ENCODE measurements at regions not wholly inside any gene's neighbourhood (a gene's known extent, or its start where the extent isn't known, plus 50 kb on each side); places are given as distances from the start of the nearest gene placed in this dataset.

- Histone ChIP-seq H3K27me3 (no peaks in the 10 kb centered on the region), H3K36me3 (no peaks in the 10 kb centered on the region), H3K9me3 (no peaks in the 10 kb centered on the region), H3K27ac (no peak overlapping the region), H3K4me1 (no peaks in the 10 kb centered on the region), H3K4me3 (no peak overlapping the region)
- no peak for DNase-seq
- TF ChIP-seq CTCF (IDR thresholded peaks at IDR 0.05): no peak
- TF ChIP-seq POLR2A (IDR thresholded peaks at IDR 0.05): no peak
These were observed 363.6 kb downstream of the AEBP2 start for GRCh38 chr12:19802915-19803314.

DNA sequence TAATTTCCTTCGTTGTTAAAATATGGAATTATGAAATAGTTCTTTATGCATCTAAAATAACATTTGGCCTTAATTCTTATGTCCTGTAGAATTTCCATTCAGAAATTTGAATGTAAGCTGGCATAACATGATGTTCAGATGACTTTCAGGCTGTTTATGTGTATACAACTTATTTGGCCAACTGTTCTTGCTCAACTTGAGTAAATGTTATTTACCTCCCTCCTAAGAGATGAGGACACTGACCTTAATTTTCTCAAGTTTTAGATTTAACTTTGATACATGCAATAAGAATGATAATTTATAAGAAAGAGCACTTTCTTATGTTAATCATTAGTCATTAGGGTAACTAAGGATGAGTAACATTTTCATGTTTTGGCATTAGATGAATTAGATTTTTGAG is 365.4 kb downstream of the AEBP2 start:
- TF ChIP-seq CTCF (IDR thresholded peaks at IDR 0.05): no peak
- no peak for TF ChIP-seq POLR2A (IDR thresholded peaks at IDR 0.05)
- Histone ChIP-seq H3K27ac (no peak overlapping the region), H3K4me1 (no peaks in the 10 kb centered on the region), H3K36me3 (no peaks in the 10 kb centered on the region), H3K9me3 (no peaks in the 10 kb centered on the region), H3K27me3 (no peaks in the 10 kb centered on the region), H3K4me3 (no peak overlapping the region)
- no peak for DNase-seq

DNA sequence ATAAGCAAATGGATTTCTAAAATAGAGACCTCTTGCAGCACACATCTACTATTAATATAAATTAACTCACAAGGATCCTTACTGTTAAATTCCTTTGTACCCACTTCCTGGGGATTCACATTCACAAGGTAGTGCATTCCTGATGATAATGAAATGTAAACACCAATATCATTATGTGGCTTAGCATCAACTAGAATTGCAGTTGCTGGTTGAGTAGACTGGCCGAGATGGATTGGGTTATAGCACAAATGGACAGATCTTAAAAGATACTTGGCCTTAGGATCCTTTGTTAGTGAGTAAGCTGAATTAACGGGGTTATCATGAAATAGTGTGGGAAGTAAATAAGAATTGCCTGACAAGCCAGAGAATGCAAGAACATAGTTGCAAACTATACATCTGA is 369.1 kb downstream of the AEBP2 start:
- Histone ChIP-seq H3K9me3 (no peaks in the 10 kb centered on the region), H3K4me1 (no peaks in the 10 kb centered on the region), H3K4me3 (no peak overlapping the region), H3K27ac (no peak overlapping the region), H3K36me3 (no peaks in the 10 kb centered on the region), H3K27me3 (no peaks in the 10 kb centered on the region)
- TF ChIP-seq POLR2A (IDR thresholded peaks at IDR 0.05): no peak
- no peak for TF ChIP-seq CTCF (IDR thresholded peaks at IDR 0.05)
- no peak for DNase-seq

- Histone ChIP-seq H3K4me1 (no peaks in the 10 kb centered on the region), H3K4me3 (no peak overlapping the region), H3K9me3 (no peaks in the 10 kb centered on the region), H3K27ac (no peak overlapping the region), H3K36me3 (no peaks in the 10 kb centered on the region), H3K27me3 (no peaks in the 10 kb centered on the region)
- no peak for DNase-seq
- no peak for TF ChIP-seq POLR2A (IDR thresholded peaks at IDR 0.05)
- TF ChIP-seq CTCF (IDR thresholded peaks at IDR 0.05): no peak
These were observed 370.9 kb downstream of the AEBP2 start for GRCh38 chr12:19810213-19810612.

DNA sequence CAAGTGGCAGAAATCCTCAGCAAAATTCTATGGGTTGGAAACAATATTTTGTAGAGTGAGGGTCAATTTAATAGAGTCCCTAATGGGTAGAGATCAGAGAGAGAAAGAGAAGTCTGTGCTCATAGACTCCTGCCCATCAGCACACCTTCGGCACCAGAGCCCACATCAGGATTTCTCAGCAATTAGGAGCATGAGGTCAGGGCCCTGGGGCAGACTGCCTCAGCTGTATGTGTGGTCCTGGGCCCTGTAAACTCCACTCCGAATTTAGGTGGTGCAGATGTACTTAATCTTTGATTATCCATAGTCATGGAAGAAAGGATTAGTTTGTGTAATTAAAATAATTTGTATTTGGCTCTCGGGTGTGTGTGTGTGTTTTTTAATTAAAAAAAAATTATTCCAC is 372.6 kb downstream of the AEBP2 start:
- no peak for DNase-seq
- Histone ChIP-seq H3K27ac (no peak overlapping the region), H3K27me3 (no peaks in the 10 kb centered on the region), H3K36me3 (no peaks in the 10 kb centered on the region), H3K4me1 (no peaks in the 10 kb centered on the region), H3K9me3 (no peaks in the 10 kb centered on the region), H3K4me3 (no peak overlapping the region)
- TF ChIP-seq POLR2A (IDR thresholded peaks at IDR 0.05) (no peak), CTCF (IDR thresholded peaks at IDR 0.05) (no peak)

GRCh38 chr12:19819231-19819630 is 379.9 kb downstream of the AEBP2 start:
- no peaks in the 10 kb centered on the region for H3K36me3 ChIP-seq
- no peak overlapping the region for H3K4me3 ChIP-seq
- no peaks in the 10 kb centered on the region for H3K9me3 ChIP-seq
- TF ChIP-seq POLR2A (IDR thresholded peaks at IDR 0.05): no peak
- no peak for TF ChIP-seq CTCF (IDR thresholded peaks at IDR 0.05)
- no peak for DNase-seq
- H3K27ac ChIP-seq: no peak overlapping the region
- no peaks in the 10 kb centered on the region for H3K27me3 ChIP-seq
- no peaks in the 10 kb centered on the region for H3K4me1 ChIP-seq

All from Peyer's patch (tissue), 4 donors.